Urinary bladder (tissue), 3 donors: ENCODE measurements at regions not wholly inside any gene's neighbourhood (a gene's known extent, or its start where the extent isn't known, plus 50 kb on each side); places are given as distances from the start of the nearest gene placed in this dataset.
A peak's percentile ranks its signal among the peaks of the same experiment; 100 is the strongest.

Experiments
- DNase-seq: peaks from one replicate; pipeline ENCODE4 v3.0.0-alpha.2; 2015; ENCODE audit errors: extremely low spot score
- H3K27ac ChIP-seq: one replicate; pipeline ENCODE4 v1.5.1; 2013; ENCODE audit warnings: low read depth, mild to moderate bottlenecking, moderate library complexity
- H3K36me3 ChIP-seq: one replicate; pipeline ENCODE4 v1.6.1; 2013; ENCODE audit warnings: mild to moderate bottlenecking, moderate library complexity; ENCODE audit not compliant: insufficient read depth
- H3K4me1 ChIP-seq: one replicate; pipeline ENCODE4 v1.6.1; 2013; ENCODE audit warnings: mild to moderate bottlenecking, moderate library complexity; ENCODE audit not compliant: insufficient read depth
- H3K4me3 ChIP-seq: one replicate; pipeline ENCODE4 v1.5.1; 2013; ENCODE audit warnings: low read depth, low read length
- WGBS: extraction: QIAGEN DNeasy Blood & Tissue Kit; methylation state at CpG from one replicate; pipeline ENCODE4 v1.1.7; 2013; 5-methylcytosine and 5-hydroxymethylcytosine counted together
- donor health status: healthy with polysubstance abuse.
- donor health status: healthy.

DNA sequence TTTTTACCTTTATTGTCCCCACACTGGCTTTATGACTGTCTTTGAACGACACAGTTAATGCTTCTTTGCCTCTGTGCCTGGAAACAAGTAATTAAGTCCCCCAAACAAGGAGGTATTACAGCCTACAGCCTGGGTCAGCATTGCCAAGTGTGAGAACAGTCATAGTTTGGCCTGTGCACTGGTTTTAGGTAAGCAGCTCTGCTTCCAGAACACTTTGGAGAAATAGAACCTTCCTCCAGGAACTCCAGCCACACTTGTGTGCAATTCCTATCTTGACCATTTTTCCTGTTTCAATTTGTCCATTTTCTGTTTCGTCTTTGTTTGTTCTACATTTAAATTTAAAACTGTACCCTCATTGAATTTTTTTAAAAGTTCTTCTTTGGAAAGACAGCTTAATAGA is 568.2 kb downstream of the TUSC7 start:
- Histone ChIP-seq H3K4me3 (no peak overlapping the region), H3K36me3 (no peaks in the 10 kb centered on the region), H3K27ac (no peak overlapping the region), H3K4me1 (no peaks in the 10 kb centered on the region)
- 50% methylated on average over 2 of the region's 2 CpGs for WGBS
- DNase-seq = no peak

DNA sequence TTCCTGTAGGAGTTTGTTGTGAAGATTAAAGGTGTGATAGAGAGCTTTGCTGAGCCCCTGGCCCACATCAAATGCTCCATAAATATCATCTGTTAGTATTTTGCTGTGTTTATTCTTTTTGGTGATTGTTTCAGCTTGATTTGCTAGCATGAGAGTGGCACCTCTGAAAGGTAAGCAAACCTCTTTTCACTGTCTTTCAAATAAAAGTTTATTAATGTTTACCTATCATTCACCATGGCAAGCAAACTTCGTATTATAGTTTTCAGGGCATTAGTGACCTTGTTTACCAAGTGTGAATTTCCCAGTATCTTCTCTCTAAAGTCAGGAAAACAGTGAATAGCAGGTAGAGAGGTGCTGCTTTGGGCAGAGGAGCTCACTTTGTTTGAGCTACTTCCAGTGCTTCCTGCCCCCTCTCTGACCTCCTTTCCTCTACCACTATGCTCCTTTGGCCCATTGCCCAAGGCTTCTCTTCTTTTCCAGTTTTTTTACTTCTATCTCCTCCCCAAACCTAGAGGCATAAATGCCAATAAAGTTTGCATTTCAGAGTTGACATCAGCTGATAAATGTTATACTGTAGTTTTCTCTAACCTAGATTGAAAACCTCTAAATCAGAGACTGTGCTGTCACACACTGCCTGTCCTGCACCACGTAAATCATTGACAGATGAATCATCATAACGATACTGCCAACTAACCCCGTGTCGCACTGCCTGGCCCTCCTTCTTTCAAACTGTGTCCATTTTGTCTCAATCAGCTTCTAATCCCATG is 569.0 kb downstream of the TUSC7 start:
- H3K4me3 ChIP-seq = no peak overlapping the region
- H3K4me1 ChIP-seq = no peaks in the 10 kb centered on the region
- DNase-seq = peak; percentile 54
- H3K36me3 ChIP-seq = no peaks in the 10 kb centered on the region
- WGBS = 32% methylated on average over 5 of the region's 5 CpGs
- no peak overlapping the region for H3K27ac ChIP-seq

DNA sequence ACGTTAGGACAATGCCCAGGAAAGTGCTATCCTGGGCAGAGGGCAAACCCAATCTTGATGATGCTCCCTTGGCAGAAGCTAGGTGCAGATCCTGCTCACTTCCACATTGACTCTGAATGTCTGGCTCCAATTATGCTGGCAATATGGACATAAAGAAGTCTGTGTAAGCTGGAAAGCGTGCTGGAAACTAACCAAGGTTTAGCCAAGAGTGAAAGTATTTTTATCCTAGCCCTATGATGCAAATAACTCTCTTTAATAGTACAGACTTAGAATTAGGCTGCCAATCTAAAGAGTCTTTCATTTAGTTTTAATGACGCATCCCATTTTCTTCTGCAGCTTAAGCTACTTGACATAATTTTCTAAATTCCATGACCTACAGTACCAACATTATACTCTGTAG is 571.8 kb downstream of the TUSC7 start:
- WGBS = 58% methylated on average over 3 of the region's 3 CpGs
- H3K4me3 ChIP-seq = no peak overlapping the region

DNA sequence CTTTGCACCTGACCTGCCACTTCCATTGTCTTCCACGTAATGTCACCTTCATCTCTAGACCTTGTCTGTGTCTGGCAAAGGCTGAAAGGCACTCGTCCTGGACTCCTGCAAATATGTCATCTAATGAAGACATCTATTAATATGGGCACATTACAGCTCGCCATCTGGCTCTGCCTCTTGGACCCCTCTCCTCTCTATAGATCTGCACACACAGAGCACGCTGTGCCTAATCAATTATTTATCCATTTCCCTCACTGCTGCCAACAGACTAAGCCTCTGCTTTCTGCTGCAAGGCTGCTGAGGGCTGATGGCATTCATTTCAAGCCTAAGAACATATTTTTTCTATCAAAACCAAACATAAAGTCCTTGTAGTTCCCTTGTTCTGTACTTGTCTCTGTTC is 573.0 kb downstream of the TUSC7 start:
- DNase-seq = no peak
- WGBS = 79% methylated on average over 4 of the region's 4 CpGs
- no peaks in the 10 kb centered on the region for H3K4me1 ChIP-seq
- no peak overlapping the region for H3K4me3 ChIP-seq
- H3K36me3 ChIP-seq = no peaks in the 10 kb centered on the region
- H3K27ac ChIP-seq = no peak overlapping the region

More for the DNA sequence above, 571.8 kb downstream of the TUSC7 start:
- DNase-seq = no peak
- H3K4me1 ChIP-seq = no peaks in the 10 kb centered on the region
- H3K27ac ChIP-seq = no peak overlapping the region
- no peaks in the 10 kb centered on the region for H3K36me3 ChIP-seq

DNA sequence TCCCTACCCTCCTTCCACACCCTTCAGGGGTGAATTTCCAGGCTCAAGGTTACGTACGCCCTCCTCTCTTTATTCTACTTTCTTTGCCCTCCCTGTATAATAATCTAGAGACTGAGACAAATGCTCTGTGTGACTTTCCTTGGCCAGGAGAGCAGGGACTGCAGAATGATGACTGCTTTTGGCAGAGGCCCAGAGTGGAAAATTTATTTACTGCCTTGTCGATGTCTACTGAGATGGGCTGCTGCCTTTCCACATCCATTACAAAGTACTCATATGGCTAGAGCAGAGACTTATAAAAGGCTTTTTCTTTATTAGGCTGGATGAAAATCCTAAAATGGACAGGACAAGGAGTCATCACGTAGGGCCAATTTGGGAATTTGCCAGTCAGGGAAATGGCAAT is 576.2 kb downstream of the TUSC7 start:
- 56% methylated on average over 4 of the region's 4 CpGs for WGBS
- Histone ChIP-seq H3K4me1 (no peaks in the 10 kb centered on the region), H3K4me3 (no peak overlapping the region), H3K27ac (no peak overlapping the region), H3K36me3 (no peaks in the 10 kb centered on the region)
- no peak for DNase-seq

DNA sequence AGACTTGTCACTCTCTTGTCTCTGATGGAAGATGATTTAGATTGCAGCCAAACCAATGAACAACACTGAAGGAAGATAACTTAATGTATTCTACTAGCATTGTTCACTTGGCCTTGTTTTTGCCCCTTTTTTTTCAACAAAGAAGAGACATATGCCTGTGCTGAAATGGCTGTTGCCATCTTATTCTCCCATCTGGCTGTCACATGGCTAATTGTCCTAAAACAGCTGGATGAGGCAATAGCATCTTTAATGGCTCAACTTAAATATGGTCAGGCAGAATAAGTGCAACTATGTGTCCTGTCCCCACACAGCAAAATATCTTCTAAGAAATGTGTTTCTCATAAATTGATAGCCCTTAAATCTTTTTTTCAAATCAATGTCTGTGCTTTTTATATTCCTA is 576.9 kb downstream of the TUSC7 start:
- DNase-seq = no peak
- Histone ChIP-seq H3K36me3 (no peaks in the 10 kb centered on the region), H3K4me3 (no peak overlapping the region), H3K27ac (no peak overlapping the region), H3K4me1 (no peaks in the 10 kb centered on the region)

DNA sequence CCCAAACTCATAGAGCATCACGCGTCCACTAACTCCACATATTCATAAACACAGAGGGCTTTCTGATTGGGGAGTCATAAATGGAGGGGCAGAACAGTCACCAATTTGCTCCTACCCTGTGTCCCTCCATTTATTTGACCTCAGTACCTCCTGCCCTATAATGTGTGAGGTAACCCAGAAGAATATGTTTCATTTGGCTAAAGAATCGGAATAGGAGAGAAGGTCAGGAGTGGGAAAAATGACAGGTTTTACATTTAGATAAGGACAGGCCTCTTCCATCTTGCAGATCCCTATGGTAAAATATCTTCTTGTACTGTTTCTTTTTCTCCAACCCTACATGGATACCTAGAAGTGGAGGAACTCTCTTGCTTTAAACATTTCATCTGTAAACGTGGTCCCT is 578.0 kb downstream of the TUSC7 start:
- Histone ChIP-seq H3K36me3 (no peaks in the 10 kb centered on the region), H3K27ac (no peak overlapping the region), H3K4me1 (no peaks in the 10 kb centered on the region), H3K4me3 (no peak overlapping the region)
- WGBS = 86% methylated on average over 4 of the region's 4 CpGs
- DNase-seq = no peak

DNA sequence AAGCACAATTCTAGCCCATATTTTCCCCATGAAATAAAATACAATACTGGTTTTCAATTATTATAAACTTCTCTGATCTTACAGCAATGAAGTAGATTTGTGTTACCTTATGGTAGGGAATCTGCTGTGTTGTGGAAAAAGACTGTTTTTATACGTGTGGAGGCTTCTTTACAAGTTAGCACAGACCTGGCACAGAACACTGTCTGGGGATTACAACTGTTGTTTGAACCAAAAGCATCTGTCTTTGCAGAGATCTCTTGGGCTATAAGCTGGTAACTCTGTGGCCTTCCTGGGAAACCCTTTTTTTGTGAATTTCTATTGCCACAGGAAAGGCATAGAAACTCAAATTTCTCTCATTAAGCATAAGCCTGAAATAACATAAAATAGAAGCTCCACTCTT is 581.9 kb downstream of the TUSC7 start:
- H3K36me3 ChIP-seq = no peaks in the 10 kb centered on the region
- H3K4me3 ChIP-seq = no peak overlapping the region
- no peak for DNase-seq
- H3K27ac ChIP-seq = no peak overlapping the region
- H3K4me1 ChIP-seq = no peaks in the 10 kb centered on the region
- WGBS = 18% methylated on average over 1 of the region's 1 CpG

DNA sequence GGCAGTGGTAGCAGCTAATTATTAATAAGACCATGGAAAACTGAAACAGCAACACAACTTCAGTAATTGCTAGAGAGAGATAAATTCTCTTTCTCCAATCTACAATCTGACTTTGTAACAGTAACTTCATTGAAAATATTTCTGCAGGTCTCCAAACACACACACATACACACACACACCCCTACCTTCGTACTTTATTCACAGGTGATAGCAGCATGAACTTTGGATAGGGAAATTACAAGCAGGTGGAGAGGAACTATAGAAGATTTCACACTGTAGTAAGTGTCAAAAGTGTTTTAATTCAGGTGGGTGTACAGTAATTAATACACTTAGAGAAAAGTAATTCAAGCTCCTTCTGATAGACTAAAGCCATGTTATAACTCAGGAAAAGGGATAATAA is 587.5 kb downstream of the TUSC7 start:
- WGBS = 87% methylated on average over 1 of the region's 1 CpG
- DNase-seq = no peak
- no peaks in the 10 kb centered on the region for H3K36me3 ChIP-seq
- no peak overlapping the region for H3K4me3 ChIP-seq
- H3K27ac ChIP-seq = no peak overlapping the region
- H3K4me1 ChIP-seq = no peaks in the 10 kb centered on the region

DNA sequence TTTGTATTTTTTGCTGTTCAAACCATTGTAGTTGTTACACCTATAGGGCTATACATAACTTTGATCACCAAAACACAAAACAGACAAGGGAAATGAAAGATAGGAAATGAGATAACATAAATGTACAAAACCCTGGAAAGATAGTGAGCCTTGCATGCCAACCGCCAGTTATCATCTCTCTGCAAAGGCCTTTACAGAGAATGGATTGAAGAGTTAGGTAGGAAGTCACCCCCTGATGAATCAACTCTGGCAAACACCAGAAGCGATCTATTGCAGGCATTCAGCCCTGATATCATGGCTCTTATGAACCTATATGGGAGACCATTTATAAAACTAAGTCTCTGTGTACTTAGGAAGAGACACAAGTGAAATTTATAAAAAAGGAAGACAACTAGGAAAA is 588.0 kb downstream of the TUSC7 start:
- 90% methylated on average over 2 of the region's 2 CpGs for WGBS
- H3K4me3 ChIP-seq = no peak overlapping the region
- H3K36me3 ChIP-seq = no peaks in the 10 kb centered on the region
- no peak for DNase-seq
- H3K4me1 ChIP-seq = no peaks in the 10 kb centered on the region
- H3K27ac ChIP-seq = no peak overlapping the region

DNA sequence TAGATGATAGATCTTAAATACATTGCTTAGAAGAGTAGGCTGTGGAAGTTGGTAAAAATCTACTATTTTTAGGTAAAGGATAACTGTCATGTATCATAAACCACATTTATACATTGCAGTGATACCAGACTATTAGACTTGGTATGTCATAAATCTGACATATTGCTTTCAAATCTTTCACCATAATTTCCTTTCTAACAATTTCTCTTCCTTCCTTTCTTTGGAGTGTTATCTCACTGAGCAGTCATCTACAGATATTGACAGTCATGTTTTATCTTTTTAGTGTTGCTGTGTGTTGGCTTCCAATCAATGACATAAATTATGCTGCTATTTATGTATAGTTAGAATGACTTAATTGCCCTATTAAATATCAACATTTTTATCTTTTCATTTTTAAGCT is 588.7 kb downstream of the TUSC7 start:
- no peak overlapping the region for H3K27ac ChIP-seq
- DNase-seq = no peak

DNA sequence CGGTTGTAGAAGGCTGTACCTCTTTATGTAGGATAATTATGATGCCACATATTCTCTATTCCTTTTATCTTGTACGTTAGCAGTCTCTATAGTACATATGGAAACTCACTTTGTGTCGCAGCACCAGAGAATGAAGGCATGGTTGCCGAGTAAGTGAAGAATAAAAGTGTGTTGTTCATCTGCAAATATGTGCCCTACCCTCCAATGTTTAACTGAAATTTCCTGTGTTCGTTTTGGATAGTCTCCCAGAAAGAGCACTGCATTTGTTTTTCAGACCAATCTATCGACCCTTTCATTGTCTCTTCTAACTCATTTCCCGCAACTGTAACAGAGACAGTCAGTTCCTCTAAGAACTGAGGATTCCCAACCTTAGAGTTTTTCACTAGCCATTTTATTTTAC is 592.8 kb downstream of the TUSC7 start:
- H3K27ac ChIP-seq = no peak overlapping the region
- H3K36me3 ChIP-seq = no peaks in the 10 kb centered on the region
- 67% methylated on average over 7 of the region's 7 CpGs for WGBS
- no peaks in the 10 kb centered on the region for H3K4me1 ChIP-seq
- DNase-seq = no peak
- no peak overlapping the region for H3K4me3 ChIP-seq

More for the DNA sequence above, 588.7 kb downstream of the TUSC7 start:
- H3K4me1 ChIP-seq = no peaks in the 10 kb centered on the region
- no peak overlapping the region for H3K4me3 ChIP-seq
- H3K36me3 ChIP-seq = no peaks in the 10 kb centered on the region

DNA sequence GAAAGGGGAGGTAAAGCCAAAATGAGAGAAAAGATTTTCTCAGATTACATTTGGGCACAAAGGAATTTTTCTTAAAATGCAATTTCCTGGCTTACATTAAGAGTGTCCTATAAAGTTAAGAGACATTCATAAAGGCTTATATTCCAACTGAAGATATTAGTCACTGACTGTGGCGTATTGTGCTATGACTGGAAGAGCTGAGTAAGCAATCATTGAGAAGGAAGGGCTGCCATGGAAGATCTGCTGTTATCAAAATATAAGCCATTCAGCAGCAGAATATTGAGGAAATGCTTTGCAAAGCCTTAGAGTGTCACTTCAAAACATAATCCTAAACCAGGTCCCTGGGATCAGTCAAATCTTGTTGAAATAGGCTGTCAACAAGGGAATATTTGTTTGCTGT is 593.9 kb downstream of the TUSC7 start:
- Histone ChIP-seq H3K27ac (no peak overlapping the region), H3K4me3 (no peak overlapping the region), H3K36me3 (no peaks in the 10 kb centered on the region), H3K4me1 (no peaks in the 10 kb centered on the region)
- no peak for DNase-seq
- 74% methylated on average over 1 of the region's 1 CpG for WGBS

DNA sequence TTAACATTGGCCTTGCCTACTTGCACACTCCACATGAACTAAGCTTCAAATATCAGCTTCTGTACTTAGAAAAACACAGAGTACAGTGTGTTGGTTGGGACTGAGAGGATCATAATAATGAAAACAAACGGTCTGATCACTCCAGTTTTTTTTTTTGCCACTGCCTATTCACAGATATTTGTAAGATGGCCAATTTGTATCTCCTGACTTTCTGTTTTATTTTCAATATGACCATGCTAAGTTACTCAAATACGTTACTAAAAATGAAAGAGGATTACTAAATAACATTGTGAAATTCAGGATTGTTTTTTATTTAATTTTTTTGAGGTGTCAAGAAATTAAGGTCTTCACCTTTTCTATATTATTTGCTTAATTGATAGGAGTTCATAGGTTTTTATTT is 595.1 kb downstream of the TUSC7 start:
- H3K4me1 ChIP-seq = no peaks in the 10 kb centered on the region
- no peak overlapping the region for H3K27ac ChIP-seq
- WGBS = 54% methylated on average over 2 of the region's 2 CpGs
- no peak for DNase-seq
- H3K4me3 ChIP-seq = no peak overlapping the region
- no peaks in the 10 kb centered on the region for H3K36me3 ChIP-seq

DNA sequence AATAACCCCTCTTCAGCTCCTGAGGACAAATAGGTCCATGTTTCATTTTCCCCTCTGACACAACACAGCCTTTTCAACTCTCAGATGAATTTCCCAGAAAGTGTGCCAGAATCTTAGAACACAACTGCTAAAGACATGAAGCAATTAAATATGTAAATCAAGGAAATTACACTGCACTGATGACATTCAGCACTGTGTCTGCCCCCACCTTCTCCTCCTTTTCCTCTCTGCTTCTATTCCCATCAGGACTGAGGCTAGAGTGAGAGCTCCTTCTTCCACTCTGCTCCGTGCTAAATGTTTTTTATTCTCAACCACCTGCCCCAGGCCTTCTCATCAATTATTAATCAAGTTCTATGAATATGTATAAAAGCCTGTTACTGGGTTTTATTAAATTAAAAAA is 596.1 kb downstream of the TUSC7 start:
- DNase-seq = no peak
- Histone ChIP-seq H3K36me3 (no peaks in the 10 kb centered on the region), H3K4me3 (no peak overlapping the region), H3K27ac (no peak overlapping the region), H3K4me1 (no peaks in the 10 kb centered on the region)
- WGBS = 78% methylated on average over 1 of the region's 1 CpG
